ENCODE measurements at regions not wholly inside any gene's neighbourhood (a gene's known extent, or its start where the extent isn't known, plus 50 kb on each side); places are given as distances from the start of the nearest gene placed in this dataset.

DNA sequence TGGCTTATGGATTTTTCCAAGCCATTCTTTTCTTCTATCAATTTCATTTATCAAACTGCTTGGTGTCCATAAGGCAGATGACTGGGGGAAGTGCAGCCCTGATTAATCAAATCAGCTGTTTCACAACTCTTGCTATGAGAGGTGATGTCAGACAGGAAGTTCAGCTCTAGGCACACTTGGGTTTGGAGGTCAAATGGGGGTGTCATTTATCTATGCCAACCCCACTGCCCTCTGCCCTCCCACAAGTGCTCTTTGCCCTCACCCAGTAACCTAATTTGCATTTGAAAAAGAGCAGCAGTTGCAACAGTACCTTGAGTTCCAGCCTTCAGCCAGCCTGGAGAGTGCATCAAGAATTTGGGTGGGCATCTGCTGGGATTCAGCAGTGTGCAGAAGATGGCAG, 431.3 kb upstream of the SPRED2 start:
- H3K4me3 ChIP-seq: no peak overlapping the region
- H3K27me3 ChIP-seq (ENCODE audit: low read depth): no peaks in the 10 kb centered on the region
- H3K9me3 ChIP-seq: no peaks in the 10 kb centered on the region
- no peaks in the 10 kb centered on the region for H3K4me1 ChIP-seq
- no peak overlapping the region for H3K27ac ChIP-seq
- no peaks in the 10 kb centered on the region for H3K36me3 ChIP-seq
- ATAC-seq (no peak), DNase-seq (no peak)
- TF ChIP-seq, protein P1, sequence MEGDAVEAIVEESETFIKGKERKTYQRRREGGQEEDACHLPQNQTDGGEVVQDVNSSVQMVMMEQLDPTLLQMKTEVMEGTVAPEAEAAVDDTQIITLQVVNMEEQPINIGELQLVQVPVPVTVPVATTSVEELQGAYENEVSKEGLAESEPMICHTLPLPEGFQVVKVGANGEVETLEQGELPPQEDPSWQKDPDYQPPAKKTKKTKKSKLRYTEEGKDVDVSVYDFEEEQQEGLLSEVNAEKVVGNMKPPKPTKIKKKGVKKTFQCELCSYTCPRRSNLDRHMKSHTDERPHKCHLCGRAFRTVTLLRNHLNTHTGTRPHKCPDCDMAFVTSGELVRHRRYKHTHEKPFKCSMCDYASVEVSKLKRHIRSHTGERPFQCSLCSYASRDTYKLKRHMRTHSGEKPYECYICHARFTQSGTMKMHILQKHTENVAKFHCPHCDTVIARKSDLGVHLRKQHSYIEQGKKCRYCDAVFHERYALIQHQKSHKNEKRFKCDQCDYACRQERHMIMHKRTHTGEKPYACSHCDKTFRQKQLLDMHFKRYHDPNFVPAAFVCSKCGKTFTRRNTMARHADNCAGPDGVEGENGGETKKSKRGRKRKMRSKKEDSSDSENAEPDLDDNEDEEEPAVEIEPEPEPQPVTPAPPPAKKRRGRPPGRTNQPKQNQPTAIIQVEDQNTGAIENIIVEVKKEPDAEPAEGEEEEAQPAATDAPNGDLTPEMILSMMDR (IDR thresholded peaks at IDR 0.05): no peak
- intact Hi-C loops (cut with DNase I): no loop called here

DNA sequence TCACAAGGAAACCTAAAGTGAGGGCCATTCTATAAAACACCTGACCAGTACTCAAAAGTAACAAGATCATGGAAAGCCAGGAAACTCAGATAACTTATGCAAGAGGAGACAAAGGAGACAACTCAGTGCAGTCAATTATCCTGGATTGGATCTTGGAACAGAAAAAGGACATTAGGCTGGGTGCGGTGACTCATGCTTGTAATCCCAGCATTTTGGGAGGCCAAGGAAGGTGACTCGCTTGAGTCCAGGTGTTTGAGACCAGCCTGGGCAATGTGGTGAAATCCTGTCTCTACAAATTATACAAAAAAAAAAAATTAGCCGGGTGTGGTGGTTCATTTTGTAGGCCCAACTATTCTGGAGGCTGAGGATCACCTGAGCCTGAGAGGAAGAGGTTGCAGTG, 424.5 kb upstream of the SPRED2 start:
- Histone ChIP-seq H3K27me3 (ENCODE audit: low read depth) (no peaks in the 10 kb centered on the region), H3K27ac (no peak overlapping the region), H3K36me3 (no peaks in the 10 kb centered on the region), H3K9me3 (no peaks in the 10 kb centered on the region), H3K4me1 (no peaks in the 10 kb centered on the region), H3K4me3 (no peak overlapping the region)
- TF ChIP-seq, protein P1 (IDR thresholded peaks at IDR 0.05): no peak
- DNase-seq (no peak), ATAC-seq (no peak)
- intact Hi-C loops (cut with DNase I): no loop called here

- no peaks in the 10 kb centered on the region for H3K27me3 ChIP-seq (ENCODE audit: low read depth)
- H3K27ac ChIP-seq: no peak overlapping the region
- intact Hi-C loops (cut with DNase I): no loop called here
- H3K4me3 ChIP-seq: no peak overlapping the region
- ATAC-seq (no peak), DNase-seq (no peak)
- TF ChIP-seq, protein P1 (IDR thresholded peaks at IDR 0.05): no peak
- no peaks in the 10 kb centered on the region for H3K4me1 ChIP-seq
- no peaks in the 10 kb centered on the region for H3K9me3 ChIP-seq
- H3K36me3 ChIP-seq: no peaks in the 10 kb centered on the region
Observed at GRCh38 chr2:65856423-65856822, 424.0 kb upstream of the SPRED2 start.

- no peak overlapping the region for H3K4me3 ChIP-seq
- ATAC-seq (no peak), DNase-seq (no peak)
- H3K9me3 ChIP-seq: no peaks in the 10 kb centered on the region
- intact Hi-C loops (cut with DNase I): no loop called here
- TF ChIP-seq, protein P1 (IDR thresholded peaks at IDR 0.05): no peak
- H3K27me3 ChIP-seq (ENCODE audit: low read depth): no peaks in the 10 kb centered on the region
- no peaks in the 10 kb centered on the region for H3K36me3 ChIP-seq
- no peak overlapping the region for H3K27ac ChIP-seq
- no peaks in the 10 kb centered on the region for H3K4me1 ChIP-seq
Observed at GRCh38 chr2:65850695-65851094, 418.3 kb upstream of the SPRED2 start.

- Histone ChIP-seq H3K27ac (no peak overlapping the region), H3K4me3 (no peak overlapping the region), H3K27me3 (ENCODE audit: low read depth) (no peaks in the 10 kb centered on the region), H3K9me3 (no peaks in the 10 kb centered on the region), H3K36me3 (no peaks in the 10 kb centered on the region), H3K4me1 (no peaks in the 10 kb centered on the region)
- DNase-seq: no peak
- TF ChIP-seq, protein P1 (IDR thresholded peaks at IDR 0.05): no peak
- ATAC-seq: no peak
- intact Hi-C loops (cut with DNase I): no loop called here
Observed at GRCh38 chr2:65846989-65847678, 414.7 kb upstream of the SPRED2 start.

Measured in lower lobe of right lung (tissue), 2 donors.